HepG2 (cell line): ENCODE measurements at regions not wholly inside any gene's neighbourhood (a gene's known extent, or its start where the extent isn't known, plus 50 kb on each side); places are given as distances from the start of the nearest gene placed in this dataset.

Experiments used
- ATAC-seq: fragments of 200-7000 bp; cut with Tn5 transposase; 3 replicates; pipeline ENCODE4 v1.9.1; 2020; ENCODE audit warnings: mild to moderate bottlenecking, moderate library complexity
- BruUV-seq: library from RNA; stranded (reverse); fragments of 400-500 nt; replicated peaks from 2 replicates; lab custom pipeline; 2021; lab: Mats Ljungman, UMichigan
- CTCF ChIA-PET: fragments of 300-600 bp; formaldehyde crosslinking; extraction: SDS; loops from one replicate; lab custom pipeline; 2021; ENCODE audit warnings: low total read pairs, inconsistent platforms, low intra/inter-chr PET ratio; lab: Yijun Ruan, JAX
- POLR2A ChIA-PET: fragments of 350-600 bp; sonication (Branson Sonifier 250); formaldehyde crosslinking; loops from one replicate; lab custom pipeline; 2020; ENCODE audit warnings: antibody characterized with exemption, inconsistent platforms; lab: Yijun Ruan, JAX
- DNase-seq: peaks from one replicate; pipeline ENCODE4 v3.0.0-alpha.2; 2015; ENCODE audit warnings: low spot score
- FAIRE-seq: peaks from 3 replicates; lab custom pipeline; 2011; peaks lifted over from hg19 to GRCh38; lab: Jason Lieb, UNC
- H2AFZ ChIP-seq: one replicate; pipeline ENCODE4 v1.6.1; 2011; ENCODE audit warnings: low read length, inconsistent platforms
- H3K27ac ChIP-seq: fragments of 300-600 bp; 3 replicates; pipeline ENCODE4 v1.8.0; 2011; ENCODE audit warnings: mixed run types, mild to moderate bottlenecking, mixed read lengths, low read length, inconsistent platforms; ENCODE audit not compliant: insufficient read depth; ENCODE audit errors: extremely low read length
- H3K27me3 ChIP-seq, 2 experiments: fragments of 200-600 bp in 1 of 2; 2 replicates in 1 of 2; 3 replicates in 1 of 2; pipeline versions ENCODE4 v1.6.0 to v1.8.0; 2011; ENCODE audit warnings: low read length in 2 of 2, mild to moderate bottlenecking in 2 of 2, moderate library complexity in 2 of 2, inconsistent platforms in 1 of 2; ENCODE audit not compliant: insufficient read depth in 2 of 2, control insufficient read depth in 1 of 2
- H3K36me3 ChIP-seq, 2 experiments: fragments of 200-600 bp in 1 of 2; replicated peaks in 1 of 2; 2 replicates in 1 of 2; 3 replicates in 1 of 2; pipeline versions ENCODE4 v1.5.1 to v1.8.0; 2011; ENCODE audit warnings: low read length in 2 of 2, inconsistent platforms in 1 of 2; ENCODE audit not compliant: insufficient read depth in 2 of 2, control insufficient read depth in 1 of 2
- H3K4me1 ChIP-seq: 2 replicates; pipeline ENCODE4 v1.5.1; 2012; ENCODE audit warnings: low read length, inconsistent platforms; ENCODE audit not compliant: insufficient read depth
- H3K4me2 ChIP-seq: 2 replicates; pipeline ENCODE4 v1.6.0; 2011; ENCODE audit warnings: low read depth, low read length, inconsistent platforms
- H3K4me3 ChIP-seq, 3 experiments: fragments of 200-600 bp in 1 of 3; sonication (generic), shearing (Covaris generic) in 1 of 3; replicated peaks in 1 of 3; 2 replicates each; pipeline ENCODE4 v1.5.1; 2011 to 2016; ENCODE audit warnings: low read length in 3 of 3, inconsistent platforms in 2 of 3, low read depth in 2 of 3, mild to moderate bottlenecking in 2 of 3, control low read depth in 1 of 3, mixed read lengths in 1 of 3; ENCODE audit not compliant: insufficient read depth in 1 of 3
- H3K79me2 ChIP-seq: one replicate; pipeline ENCODE4 v1.6.1; 2011; ENCODE audit warnings: low read length, inconsistent platforms; ENCODE audit not compliant: insufficient read depth
- H3K9ac ChIP-seq: 2 replicates; pipeline ENCODE4 v1.6.0; 2011; ENCODE audit warnings: mild to moderate bottlenecking, low read depth, low read length, inconsistent platforms; ENCODE audit not compliant: insufficient read depth
- H3K9me3 ChIP-seq: 2 replicates; pipeline ENCODE4 v1.5.1; 2012; ENCODE audit warnings: mild to moderate bottlenecking, low read length
- H4K20me1 ChIP-seq: 2 replicates; pipeline ENCODE4 v1.6.0; 2011; ENCODE audit warnings: inconsistent platforms, mild to moderate bottlenecking, low read length, moderate library complexity; ENCODE audit not compliant: insufficient read depth
- GTF3A ChIP-seq: sonication (generic); formaldehyde crosslinking; conservative IDR thresholded peaks from 2 replicates; pipeline ENCODE4 v1.4.0; 2020; ENCODE audit warnings: mild to moderate bottlenecking, missing genetic modification reagents
- IKZF1 ChIP-seq: fragments of 450-650 bp; IDR thresholded peaks from 2 replicates; pipeline ENCODE4 v1.7.1; 2016
- NCOR1 ChIP-seq: fragments of 200-600 bp; sonication (generic); IDR thresholded peaks from 2 replicates; pipeline ENCODE4 v1.7.0; 2017; ENCODE audit warnings: antibody characterized with exemption, low read length, borderline replicate concordance
- NFYB ChIP-seq: sonication (generic); formaldehyde crosslinking; IDR thresholded peaks from 2 replicates; pipeline ENCODE4 v1.4.0; 2020; ENCODE audit warnings: missing genetic modification reagents
- PCBP2 ChIP-seq: fragments of 200-400 bp; formaldehyde crosslinking; optimal IDR thresholded peaks from 2 replicates; pipeline ENCODE3; 2018; ENCODE audit warnings: low read length, low read depth; ENCODE audit not compliant: poor library complexity, severe bottlenecking
- PLRG1 ChIP-seq: fragments of 450-650 bp; conservative IDR thresholded peaks from 2 replicates; pipeline ENCODE4 v1.6.1; 2016
- RFXANK ChIP-seq: IDR thresholded peaks from 2 replicates; pipeline ENCODE4 v1.6.1; 2016
- ZNF180 ChIP-seq: sonication (generic); formaldehyde crosslinking; IDR thresholded peaks from 2 replicates; pipeline ENCODE4 v1.4.0; 2020; ENCODE audit warnings: low read depth, missing genetic modification reagents, borderline replicate concordance
- ZNF20 ChIP-seq: sonication (generic); formaldehyde crosslinking; IDR thresholded peaks from 2 replicates; pipeline ENCODE4 v1.4.0; 2020; ENCODE audit warnings: mild to moderate bottlenecking, moderate library complexity, missing genetic modification reagents
- ZNF256 ChIP-seq: sonication (generic); formaldehyde crosslinking; conservative IDR thresholded peaks from 2 replicates; pipeline ENCODE4 v1.4.0; 2020; ENCODE audit warnings: missing genetic modification reagents
- ZNF780A ChIP-seq: sonication (generic); formaldehyde crosslinking; IDR thresholded peaks from 2 replicates; pipeline ENCODE4 v1.8.0; 2022; ENCODE audit warnings: mild to moderate bottlenecking, missing genetic modification reagents, moderate library complexity
- WGBS: methylation state at CpG from one replicate; pipeline ENCODE4 v1.1.6; 2017; ENCODE audit warnings: low lambda C conversion rate; 5-methylcytosine and 5-hydroxymethylcytosine counted together
- in situ Hi-C: cut with HindIII; loops from 2 replicates; pipeline ENCODE4 v1.10.0; 2017; ENCODE audit warnings: low pct_unique_long_range_greater_than_20kb; ENCODE audit not compliant: extremely low pct_ligation_motif_present
- intact Hi-C: fragments of 100-400 bp; cut with micrococcal nuclease; formaldehyde crosslinking; loops from one replicate; pipeline ENCODE4 v1.10.0; 2022; ENCODE audit not compliant: unreplicated experiment
- TF ChIP-seq, protein P1 (sequence below): sonication (generic); formaldehyde crosslinking; IDR thresholded peaks from 2 replicates; pipeline ENCODE4 v1.5.1; 2020; ENCODE audit warnings: missing genetic modification reagents, mild to moderate bottlenecking, borderline replicate concordance
- TF ChIP-seq, protein P2 (sequence below): sonication (generic); formaldehyde crosslinking; IDR thresholded peaks from 2 replicates; pipeline ENCODE4 v1.5.0; 2020; ENCODE audit warnings: missing genetic modification reagents
- TF ChIP-seq, protein P3 (sequence below): sonication (generic); formaldehyde crosslinking; IDR thresholded peaks from 2 replicates; pipeline ENCODE4 v1.9.0; 2021; ENCODE audit warnings: missing genetic modification reagents, mild to moderate bottlenecking, borderline replicate concordance
- TF ChIP-seq, protein P4 (sequence below): fragments of 450-650 bp; IDR thresholded peaks from 2 replicates; pipeline ENCODE4 v1.6.1; 2017; ENCODE audit warnings: mild to moderate bottlenecking

DNA sequence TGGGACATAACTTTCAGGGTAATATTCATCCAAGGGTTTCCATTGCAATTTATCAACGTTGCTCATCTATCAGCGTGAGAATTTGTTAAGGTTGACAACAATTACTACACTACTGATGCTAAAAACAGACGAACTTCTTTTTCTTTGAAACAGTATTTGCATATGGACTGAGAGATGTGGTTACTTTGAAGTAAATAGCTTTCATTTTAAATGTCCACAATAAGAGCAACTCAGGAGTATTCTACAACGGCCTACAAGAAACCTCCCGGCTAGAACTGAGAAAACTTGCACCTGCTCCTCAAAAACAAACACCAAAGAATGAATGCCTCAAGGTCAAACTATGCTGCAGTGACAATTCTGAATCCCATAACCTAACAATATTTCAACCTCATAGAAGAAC is 238.4 kb downstream of the IRS2 start:
- Histone ChIP-seq H3K4me1 (no peaks in the 10 kb centered on the region), H3K4me2 (no peak overlapping the region), H2AFZ (no peak overlapping the region), H3K36me3 (no peaks in the 10 kb centered on the region), H3K9me3 (no peaks in the 10 kb centered on the region; the same call in 1 of the 2 replicates), H3K9ac (no peak overlapping the region), H4K20me1 (no peaks in the 10 kb centered on the region), H3K4me3 (no peak overlapping the region), H3K27ac (no peak overlapping the region), H3K27me3 (no peaks in the 10 kb centered on the region), H3K79me2 (no peaks in the 10 kb centered on the region)
- 51% methylated on average over 5 of the region's 5 CpGs for WGBS
- ATAC-seq (no peak), FAIRE-seq (no peak), DNase-seq (no peak)
- BruUV-seq: no TSS peak
- ChIA-PET CTCF (no interaction called here), POLR2A (no interaction called here)
- in situ Hi-C loops: no loop called here
- intact Hi-C loops: no loop called here
- TF ChIP-seq, protein P1, sequence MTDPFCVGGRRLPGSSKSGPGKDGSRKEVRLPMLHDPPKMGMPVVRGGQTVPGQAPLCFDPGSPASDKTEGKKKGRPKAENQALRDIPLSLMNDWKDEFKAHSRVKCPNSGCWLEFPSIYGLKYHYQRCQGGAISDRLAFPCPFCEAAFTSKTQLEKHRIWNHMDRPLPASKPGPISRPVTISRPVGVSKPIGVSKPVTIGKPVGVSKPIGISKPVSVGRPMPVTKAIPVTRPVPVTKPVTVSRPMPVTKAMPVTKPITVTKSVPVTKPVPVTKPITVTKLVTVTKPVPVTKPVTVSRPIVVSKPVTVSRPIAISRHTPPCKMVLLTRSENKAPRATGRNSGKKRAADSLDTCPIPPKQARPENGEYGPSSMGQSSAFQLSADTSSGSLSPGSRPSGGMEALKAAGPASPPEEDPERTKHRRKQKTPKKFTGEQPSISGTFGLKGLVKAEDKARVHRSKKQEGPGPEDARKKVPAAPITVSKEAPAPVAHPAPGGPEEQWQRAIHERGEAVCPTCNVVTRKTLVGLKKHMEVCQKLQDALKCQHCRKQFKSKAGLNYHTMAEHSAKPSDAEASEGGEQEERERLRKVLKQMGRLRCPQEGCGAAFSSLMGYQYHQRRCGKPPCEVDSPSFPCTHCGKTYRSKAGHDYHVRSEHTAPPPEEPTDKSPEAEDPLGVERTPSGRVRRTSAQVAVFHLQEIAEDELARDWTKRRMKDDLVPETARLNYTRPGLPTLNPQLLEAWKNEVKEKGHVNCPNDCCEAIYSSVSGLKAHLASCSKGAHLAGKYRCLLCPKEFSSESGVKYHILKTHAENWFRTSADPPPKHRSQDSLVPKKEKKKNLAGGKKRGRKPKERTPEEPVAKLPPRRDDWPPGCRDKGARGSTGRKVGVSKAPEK (CRISPR knock-in tag): no peak
- no peak for TF ChIP-seq ZNF256 (CRISPR knock-in tag)
- no peak for TF ChIP-seq ZNF20 (CRISPR knock-in tag)
- TF ChIP-seq RFXANK (CRISPR knock-in tag): no peak
- no peak for TF ChIP-seq ZNF180 (CRISPR knock-in tag)
- TF ChIP-seq PCBP2: no peak
- TF ChIP-seq NFYB: no peak
- TF ChIP-seq, protein P2, sequence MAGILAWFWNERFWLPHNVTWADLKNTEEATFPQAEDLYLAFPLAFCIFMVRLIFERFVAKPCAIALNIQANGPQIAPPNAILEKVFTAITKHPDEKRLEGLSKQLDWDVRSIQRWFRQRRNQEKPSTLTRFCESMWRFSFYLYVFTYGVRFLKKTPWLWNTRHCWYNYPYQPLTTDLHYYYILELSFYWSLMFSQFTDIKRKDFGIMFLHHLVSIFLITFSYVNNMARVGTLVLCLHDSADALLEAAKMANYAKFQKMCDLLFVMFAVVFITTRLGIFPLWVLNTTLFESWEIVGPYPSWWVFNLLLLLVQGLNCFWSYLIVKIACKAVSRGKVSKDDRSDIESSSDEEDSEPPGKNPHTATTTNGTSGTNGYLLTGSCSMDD (CRISPR knock-in tag): no peak
- no peak for TF ChIP-seq IKZF1
- no peak for TF ChIP-seq PLRG1
- TF ChIP-seq GTF3A: no peak
- TF ChIP-seq, protein P3, sequence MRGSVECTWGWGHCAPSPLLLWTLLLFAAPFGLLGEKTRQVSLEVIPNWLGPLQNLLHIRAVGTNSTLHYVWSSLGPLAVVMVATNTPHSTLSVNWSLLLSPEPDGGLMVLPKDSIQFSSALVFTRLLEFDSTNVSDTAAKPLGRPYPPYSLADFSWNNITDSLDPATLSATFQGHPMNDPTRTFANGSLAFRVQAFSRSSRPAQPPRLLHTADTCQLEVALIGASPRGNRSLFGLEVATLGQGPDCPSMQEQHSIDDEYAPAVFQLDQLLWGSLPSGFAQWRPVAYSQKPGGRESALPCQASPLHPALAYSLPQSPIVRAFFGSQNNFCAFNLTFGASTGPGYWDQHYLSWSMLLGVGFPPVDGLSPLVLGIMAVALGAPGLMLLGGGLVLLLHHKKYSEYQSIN (CRISPR knock-in tag): no peak
- TF ChIP-seq, protein P4, sequence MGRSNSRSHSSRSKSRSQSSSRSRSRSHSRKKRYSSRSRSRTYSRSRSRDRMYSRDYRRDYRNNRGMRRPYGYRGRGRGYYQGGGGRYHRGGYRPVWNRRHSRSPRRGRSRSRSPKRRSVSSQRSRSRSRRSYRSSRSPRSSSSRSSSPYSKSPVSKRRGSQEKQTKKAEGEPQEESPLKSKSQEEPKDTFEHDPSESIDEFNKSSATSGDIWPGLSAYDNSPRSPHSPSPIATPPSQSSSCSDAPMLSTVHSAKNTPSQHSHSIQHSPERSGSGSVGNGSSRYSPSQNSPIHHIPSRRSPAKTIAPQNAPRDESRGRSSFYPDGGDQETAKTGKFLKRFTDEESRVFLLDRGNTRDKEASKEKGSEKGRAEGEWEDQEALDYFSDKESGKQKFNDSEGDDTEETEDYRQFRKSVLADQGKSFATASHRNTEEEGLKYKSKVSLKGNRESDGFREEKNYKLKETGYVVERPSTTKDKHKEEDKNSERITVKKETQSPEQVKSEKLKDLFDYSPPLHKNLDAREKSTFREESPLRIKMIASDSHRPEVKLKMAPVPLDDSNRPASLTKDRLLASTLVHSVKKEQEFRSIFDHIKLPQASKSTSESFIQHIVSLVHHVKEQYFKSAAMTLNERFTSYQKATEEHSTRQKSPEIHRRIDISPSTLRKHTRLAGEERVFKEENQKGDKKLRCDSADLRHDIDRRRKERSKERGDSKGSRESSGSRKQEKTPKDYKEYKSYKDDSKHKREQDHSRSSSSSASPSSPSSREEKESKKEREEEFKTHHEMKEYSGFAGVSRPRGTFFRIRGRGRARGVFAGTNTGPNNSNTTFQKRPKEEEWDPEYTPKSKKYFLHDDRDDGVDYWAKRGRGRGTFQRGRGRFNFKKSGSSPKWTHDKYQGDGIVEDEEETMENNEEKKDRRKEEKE: no peak
- no peak for TF ChIP-seq ZNF780A (CRISPR knock-in tag)
- no peak for TF ChIP-seq NCOR1
